ENCODE measurements at regions not wholly inside any gene's neighbourhood (a gene's known extent, or its start where the extent isn't known, plus 50 kb on each side); places are given as distances from the start of the nearest gene placed in this dataset.

DNA sequence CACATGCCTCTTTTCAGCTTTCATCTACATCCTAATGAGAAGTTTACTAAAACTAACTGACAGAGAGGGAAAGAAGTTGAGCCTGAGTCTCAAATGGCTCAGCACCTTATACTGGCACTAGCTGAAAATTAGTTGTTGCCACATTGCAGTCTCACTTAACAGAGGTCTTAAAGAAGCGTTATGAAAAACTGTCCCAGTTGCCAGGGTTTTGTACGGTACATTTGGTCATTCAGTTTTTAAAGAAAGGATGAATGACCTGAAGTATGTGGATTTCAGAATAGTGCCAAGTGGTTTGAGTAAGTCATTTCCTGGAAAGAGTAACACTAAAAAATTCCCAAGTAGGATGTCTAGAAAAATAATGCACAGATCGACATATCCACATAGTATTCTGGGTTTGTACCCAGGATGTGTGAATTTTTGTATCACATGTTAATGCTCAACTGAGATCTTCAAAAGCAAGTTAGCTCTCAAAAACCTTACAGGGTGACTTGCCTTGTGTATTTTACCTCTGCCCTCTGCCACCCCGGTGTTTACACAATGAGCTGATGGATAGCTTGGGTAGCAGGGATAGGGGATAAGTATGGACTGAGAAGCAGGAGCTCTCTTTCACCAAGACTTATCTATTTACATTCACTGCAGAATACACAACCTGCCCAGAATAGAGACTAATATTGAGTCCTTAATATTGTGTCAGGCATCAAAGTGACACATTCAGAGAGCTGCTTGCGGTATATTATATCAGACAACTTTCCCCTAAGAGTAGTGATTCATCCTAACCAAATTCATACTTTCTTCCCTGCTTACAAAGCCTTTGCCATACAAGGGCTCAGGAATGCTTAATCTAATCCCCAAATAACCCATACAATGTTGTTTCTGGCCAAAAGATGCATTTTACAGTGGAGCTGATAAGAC lies 1075.7 kb upstream of the PABPC4L start:
- no peak overlapping the region for H3K4me3 ChIP-seq (ENCODE audit: low read depth, low read length)
- in situ Hi-C loops (cut with HindIII; ENCODE audit: low sequenced_read_pairs) = no loop called here
- TF ChIP-seq, protein P1, sequence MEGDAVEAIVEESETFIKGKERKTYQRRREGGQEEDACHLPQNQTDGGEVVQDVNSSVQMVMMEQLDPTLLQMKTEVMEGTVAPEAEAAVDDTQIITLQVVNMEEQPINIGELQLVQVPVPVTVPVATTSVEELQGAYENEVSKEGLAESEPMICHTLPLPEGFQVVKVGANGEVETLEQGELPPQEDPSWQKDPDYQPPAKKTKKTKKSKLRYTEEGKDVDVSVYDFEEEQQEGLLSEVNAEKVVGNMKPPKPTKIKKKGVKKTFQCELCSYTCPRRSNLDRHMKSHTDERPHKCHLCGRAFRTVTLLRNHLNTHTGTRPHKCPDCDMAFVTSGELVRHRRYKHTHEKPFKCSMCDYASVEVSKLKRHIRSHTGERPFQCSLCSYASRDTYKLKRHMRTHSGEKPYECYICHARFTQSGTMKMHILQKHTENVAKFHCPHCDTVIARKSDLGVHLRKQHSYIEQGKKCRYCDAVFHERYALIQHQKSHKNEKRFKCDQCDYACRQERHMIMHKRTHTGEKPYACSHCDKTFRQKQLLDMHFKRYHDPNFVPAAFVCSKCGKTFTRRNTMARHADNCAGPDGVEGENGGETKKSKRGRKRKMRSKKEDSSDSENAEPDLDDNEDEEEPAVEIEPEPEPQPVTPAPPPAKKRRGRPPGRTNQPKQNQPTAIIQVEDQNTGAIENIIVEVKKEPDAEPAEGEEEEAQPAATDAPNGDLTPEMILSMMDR (IDR thresholded peaks at IDR 0.05; ENCODE audit: low read depth, low read length, missing control alignments) = no peak
- DNase-seq (ENCODE audit: low read depth) = peak; percentile 75

DNA sequence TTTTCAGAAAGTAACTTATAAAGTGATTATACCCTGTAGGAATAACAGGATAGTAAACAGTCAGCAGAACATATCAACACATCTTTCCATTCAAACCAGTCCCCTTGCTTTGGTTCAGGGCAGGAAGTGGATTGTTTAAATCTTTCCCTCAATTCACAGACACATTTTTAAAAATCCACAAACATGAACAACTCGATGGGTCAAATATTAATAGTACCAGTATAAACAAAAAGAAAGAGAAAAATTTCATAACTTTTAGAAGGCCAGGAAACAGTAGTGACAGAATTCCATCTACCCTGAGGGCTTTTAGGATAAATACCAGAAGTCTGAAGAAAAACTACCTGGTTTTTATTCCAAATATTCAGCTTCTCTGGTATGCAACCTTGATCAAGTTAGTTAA lies 1072.8 kb upstream of the PABPC4L start:
- in situ Hi-C loops (cut with HindIII; ENCODE audit: low sequenced_read_pairs) = no loop called here
- H3K4me3 ChIP-seq (ENCODE audit: low read depth, low read length) = no peak overlapping the region
- TF ChIP-seq, protein P1 (IDR thresholded peaks at IDR 0.05; ENCODE audit: low read depth, low read length, missing control alignments) = no peak
- DNase-seq (ENCODE audit: low read depth) = no peak

DNA sequence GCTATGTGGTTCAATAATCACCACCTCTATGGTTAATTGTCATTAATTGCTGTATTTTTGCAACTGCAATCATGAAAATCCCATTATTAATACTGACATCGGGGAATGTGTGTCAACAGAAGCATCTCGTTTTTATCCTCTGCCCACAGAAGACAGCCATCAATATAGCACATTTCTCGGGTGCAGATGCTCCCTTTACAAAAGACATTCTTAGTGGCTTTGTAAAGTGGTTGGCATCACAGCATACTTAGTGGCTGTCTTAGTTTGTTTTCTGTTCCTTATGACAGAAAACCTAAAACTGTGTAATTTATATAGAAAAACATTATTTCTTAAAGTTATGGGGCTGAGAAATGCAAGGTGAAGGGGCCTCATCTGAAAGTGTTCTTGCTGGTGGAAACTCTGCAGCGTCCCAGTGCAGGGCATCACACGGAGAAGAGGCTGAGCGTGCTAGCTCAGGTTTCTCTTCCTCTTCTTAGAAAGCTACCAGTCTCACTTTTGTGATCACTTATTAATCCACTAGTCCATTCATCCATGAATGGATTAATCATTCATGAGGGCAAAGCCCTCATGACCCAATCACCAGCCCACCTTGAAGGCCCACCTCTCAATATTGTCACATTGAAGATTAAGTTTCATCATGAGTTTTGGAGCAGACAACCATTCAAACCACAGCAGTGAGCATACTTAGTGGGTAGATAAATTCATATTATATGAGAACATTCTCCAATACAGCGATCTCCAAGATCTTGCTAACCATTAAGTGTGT lies 1067.7 kb upstream of the PABPC4L start:
- in situ Hi-C loops (cut with HindIII; ENCODE audit: low sequenced_read_pairs) = no loop called here
- H3K4me3 ChIP-seq (ENCODE audit: low read depth, low read length) = no peak overlapping the region
- TF ChIP-seq, protein P1 (IDR thresholded peaks at IDR 0.05; ENCODE audit: low read depth, low read length, missing control alignments) = no peak
- DNase-seq (ENCODE audit: low read depth) = no peak

DNA sequence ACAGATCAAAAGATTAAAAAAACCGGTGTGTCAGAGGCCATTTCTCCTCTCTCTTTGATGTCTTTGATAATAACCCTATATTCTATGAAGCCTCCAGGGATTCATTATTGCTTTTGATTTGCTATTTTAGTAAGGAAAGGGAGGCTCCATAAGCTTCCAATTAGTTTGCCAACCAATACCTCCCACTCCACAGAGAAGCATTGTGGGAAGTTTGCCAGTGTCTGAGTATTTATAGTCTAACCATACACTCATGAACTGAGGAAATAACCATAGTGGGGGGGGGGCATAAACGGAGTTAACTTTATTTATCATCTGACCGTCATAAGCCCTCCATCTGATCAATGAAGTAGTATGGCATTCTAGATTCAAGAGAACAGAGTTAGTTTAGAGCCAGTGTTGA lies 1066.8 kb upstream of the PABPC4L start:
- no peak overlapping the region for H3K4me3 ChIP-seq (ENCODE audit: low read depth, low read length)
- TF ChIP-seq, protein P1 (IDR thresholded peaks at IDR 0.05; ENCODE audit: low read depth, low read length, missing control alignments) = no peak
- in situ Hi-C loops (cut with HindIII; ENCODE audit: low sequenced_read_pairs) = no loop called here
- no peak for DNase-seq (ENCODE audit: low read depth)

DNA sequence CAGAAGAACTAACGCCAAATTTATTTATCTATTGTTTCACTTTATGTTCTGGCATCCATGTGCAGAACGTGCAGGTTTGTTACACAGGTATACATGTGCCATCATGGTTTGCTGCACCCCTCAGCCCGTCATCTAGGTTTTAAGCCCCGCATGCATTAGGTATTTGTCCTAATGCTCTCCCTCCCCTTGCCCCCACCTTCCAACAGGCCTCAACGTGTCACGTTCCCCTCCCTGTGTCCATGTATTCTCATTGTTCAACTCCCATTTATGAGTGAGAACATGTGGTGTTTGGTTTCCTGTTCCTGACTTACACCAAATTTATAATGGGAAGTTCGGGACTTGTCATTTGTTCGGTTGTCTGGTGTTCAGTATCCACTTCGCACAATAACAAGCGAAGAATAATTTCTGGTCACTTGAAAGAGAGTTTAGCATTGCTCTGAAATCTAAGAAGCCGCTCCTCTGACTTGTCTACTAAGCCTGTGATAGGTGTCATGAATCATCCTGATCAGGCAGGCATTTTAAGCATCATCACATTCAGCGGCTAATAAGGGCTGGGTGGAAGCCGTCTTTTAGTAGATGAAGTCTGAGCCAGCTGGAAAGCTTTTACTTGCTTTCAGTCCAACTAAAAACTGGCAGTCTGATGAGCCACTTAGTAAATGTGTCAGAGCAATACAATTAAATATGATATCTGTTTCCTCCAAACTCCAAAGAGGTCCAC lies 1065.7 kb upstream of the PABPC4L start:
- no peak overlapping the region for H3K4me3 ChIP-seq (ENCODE audit: low read depth, low read length)
- in situ Hi-C loops (cut with HindIII; ENCODE audit: low sequenced_read_pairs) = no loop called here
- no peak for DNase-seq (ENCODE audit: low read depth)
- TF ChIP-seq, protein P1 (IDR thresholded peaks at IDR 0.05; ENCODE audit: low read depth, low read length, missing control alignments) = no peak

DNA sequence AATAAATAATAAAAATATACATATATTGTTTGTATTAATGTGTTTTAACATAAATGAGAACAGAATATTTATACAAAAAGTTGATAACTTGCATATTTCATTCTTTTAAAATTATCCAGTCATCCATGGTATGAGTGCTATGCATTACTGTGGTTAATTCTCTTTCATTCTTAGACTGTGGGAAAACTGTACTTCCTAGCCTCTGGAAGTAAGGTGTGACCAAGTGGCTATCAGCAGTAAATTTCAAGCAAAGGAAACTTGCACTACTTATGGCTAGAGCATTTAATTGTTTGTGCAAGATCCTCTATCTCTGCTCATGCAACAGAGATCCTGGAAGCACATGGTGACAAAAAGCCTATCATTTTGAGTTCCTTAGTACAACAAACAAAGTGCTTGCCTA lies 1054.5 kb upstream of the PABPC4L start:
- peak; percentile 44 for DNase-seq (ENCODE audit: low read depth)
- no peak overlapping the region for H3K4me3 ChIP-seq (ENCODE audit: low read depth, low read length)
- TF ChIP-seq, protein P1 (IDR thresholded peaks at IDR 0.05; ENCODE audit: low read depth, low read length, missing control alignments) = no peak
- in situ Hi-C loops (cut with HindIII; ENCODE audit: low sequenced_read_pairs) = no loop called here
